HG03354 (cell line): ENCODE measurements at regions not wholly inside any gene's neighbourhood (a gene's known extent, or its start where the extent isn't known, plus 50 kb on each side); places are given as distances from the start of the nearest gene placed in this dataset.
"Not testable (repeated sequence)": the region's sequence is repeated elsewhere in the genome, so short reads cannot be mapped to it uniquely, and the experiment has no call there.

Experiments
- ATAC-seq: cut with Tn5 transposase; IDR thresholded peaks from one replicate; pipeline ENCODE4 v1.9.1; 2021; ENCODE audit warnings: mild to moderate bottlenecking; ENCODE audit not compliant: unreplicated experiment, poor library complexity, severe bottlenecking

DNA sequence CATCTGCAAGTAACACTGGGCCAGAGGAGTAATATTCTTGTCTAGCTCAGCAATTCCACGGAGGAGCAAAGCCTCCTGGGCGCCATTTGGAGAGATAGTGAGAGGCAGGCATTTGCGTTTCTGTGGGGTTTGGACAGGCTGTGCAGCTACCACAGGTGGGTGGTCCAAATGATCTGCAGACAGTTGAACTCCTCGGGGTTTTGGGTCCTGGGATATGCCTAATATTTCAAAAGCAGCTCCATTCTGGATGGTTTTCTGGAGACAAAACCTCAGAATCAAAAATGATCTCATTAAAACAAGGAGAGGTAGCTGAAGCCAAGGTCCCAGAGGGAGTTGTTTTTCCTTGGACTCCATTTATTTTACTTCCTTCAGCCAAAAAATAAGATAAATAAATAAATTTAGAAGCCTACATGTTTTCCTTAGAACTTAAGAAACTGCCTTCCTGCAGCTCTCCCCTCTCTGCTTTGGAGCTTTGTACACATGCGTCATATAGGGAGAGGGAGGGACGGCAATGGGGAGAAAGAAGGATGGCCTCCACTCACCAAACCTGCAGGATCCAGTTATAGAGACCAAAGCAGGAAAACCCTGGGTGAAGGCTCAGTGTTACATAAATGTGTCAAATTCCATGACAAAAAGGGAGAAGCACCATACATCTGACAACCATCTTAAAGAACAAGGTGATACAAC lies 227.3 kb upstream of the DAAM1 start:
- no peak for ATAC-seq

DNA sequence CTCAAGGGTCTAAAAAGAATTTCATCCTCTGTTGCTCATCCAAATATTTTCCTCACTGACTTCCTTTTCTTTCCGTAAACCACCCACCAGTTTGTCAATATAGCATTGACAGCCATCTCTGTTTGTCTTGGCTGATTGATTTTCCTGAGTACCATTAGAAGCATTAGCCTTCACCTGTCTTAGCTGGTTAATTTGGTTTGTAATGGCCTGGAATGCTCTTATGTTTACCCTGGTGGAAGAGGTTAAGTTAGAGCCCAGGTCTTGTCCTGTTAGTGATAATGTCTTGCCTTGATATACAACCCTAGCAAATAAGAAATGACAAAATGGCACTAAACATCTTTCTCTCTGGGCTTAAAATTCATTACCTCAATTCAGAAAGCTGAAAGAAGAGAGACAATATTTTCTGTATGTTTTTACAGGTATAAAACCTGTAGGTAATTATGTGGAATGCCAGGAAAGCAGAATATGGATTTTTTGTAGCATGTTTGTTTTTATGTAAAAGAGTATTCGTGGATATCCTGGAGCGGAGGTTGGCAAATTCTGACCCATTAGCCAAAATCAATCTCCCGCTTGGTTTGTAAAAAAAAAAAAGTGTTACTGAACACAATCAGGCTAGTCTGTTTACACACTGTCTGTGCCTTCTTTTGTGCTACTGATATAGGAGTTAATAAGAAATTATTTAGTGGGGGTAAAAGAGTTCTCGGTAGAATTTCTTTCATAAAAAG lies 224.4 kb upstream of the DAAM1 start:
- ATAC-seq: no peak

GRCh38 chr14:58964598-58964928 lies 223.9 kb upstream of the DAAM1 start:
- no peak for ATAC-seq

GRCh38 chr14:58965601-58966000 lies 222.9 kb upstream of the DAAM1 start:
- ATAC-seq: no peak

DNA sequence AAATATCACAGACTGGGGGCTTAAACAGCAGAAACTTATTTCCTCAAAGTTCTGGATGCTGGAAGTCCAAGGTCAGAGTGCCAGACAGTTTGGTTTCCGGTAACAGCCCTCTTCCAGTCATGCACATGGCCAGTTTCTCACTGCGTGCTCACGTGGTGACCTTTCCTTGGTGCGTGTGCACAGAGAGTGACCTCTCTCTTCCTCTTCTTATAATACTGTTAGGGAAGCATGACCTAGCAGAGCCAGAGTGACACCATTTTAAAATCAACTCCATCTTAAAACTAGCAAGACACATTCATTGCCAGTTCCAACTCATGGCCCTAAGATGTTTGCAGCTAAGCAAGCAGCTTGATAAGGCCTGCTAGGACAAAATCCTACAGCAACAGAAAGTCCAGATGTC lies 221.5 kb upstream of the DAAM1 start:
- ATAC-seq: no peak

DNA sequence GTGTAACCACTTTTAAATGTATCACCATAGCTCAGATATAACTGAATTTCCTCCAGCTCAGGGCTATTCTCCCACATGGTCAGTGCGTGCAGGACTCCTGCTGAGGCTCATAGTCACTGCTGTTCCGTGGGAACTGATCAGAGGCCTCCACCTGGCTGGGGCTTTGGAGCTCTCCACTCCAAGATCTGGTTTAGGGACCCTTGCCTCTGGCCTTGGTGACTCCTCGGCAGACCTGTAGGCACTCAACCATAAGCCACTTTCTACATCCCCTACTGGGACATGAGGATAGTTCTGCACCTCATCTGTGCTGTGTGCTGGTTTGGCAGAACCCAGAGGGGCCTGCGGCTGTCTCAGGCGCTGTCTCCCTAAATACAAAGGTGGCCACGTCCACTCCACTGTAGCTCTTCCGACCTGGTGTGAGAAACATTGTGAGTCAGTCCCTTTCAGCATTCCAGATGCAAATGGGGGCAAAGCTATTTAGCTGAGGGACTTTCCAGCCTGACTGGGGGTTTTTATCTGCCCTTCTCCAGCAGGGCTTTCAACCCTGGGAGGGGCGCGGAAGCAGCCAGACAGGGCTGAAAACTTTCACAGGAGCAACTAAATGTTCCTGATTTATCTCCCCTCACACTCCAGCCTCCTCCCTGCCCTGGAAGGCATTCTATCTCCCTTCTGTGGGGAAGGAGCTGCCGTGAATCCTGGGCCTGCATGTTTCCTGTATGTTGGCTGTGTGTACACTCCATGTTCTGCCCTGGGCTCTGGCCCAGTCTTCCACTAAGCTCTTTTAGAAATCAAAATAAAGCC lies 218.3 kb upstream of the DAAM1 start:
- no peak for ATAC-seq

GRCh38 chr14:58972233-58973017 lies 216.0 kb upstream of the DAAM1 start:
- no peak for ATAC-seq

- ATAC-seq: no peak
Measured at GRCh38 chr14:58977366-58977765, 211.1 kb upstream of the DAAM1 start.

DNA sequence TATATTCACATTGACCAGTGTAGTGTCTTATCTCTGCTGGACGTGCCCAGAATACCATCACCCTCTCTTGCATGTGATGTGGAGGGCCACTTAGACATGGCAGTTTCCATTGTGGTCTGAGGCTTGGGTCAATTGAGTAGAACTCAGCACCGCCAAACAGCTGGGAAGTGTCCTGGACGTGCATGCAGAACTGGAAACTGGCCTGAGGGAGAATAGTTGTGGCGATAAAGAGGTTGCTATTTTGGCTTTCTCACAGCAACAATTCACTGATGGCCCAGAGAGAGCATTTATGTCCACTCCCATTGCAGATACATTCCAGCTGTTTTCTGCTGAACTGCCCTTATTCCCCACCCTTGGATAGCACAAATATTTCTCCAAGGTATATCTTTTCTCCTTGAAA lies 210.1 kb upstream of the DAAM1 start:
- no peak for ATAC-seq

DNA sequence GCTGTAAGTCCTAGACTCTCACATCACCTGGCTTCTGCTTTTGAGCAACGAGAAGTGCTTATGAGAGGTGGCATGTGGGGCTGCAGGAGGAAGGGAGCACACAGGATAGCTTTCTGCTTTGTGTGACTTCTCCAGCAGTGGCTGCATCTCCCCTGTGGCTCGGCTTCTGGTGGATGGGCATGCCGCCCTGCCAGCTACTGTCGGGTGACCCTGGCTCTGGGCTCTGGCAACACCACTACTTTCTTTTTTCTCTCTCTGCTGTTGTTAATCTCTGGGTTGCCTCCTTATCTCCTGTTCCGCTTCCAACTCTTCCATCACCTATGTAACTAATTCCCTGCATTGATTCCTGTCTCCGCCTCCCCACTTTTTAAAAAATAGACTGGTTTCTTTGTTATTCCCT lies 209.1 kb upstream of the DAAM1 start:
- no peak for ATAC-seq

GRCh38 chr14:58981840-58982239 lies 206.6 kb upstream of the DAAM1 start:
- ATAC-seq: no peak

- ATAC-seq: no peak
Measured at GRCh38 chr14:58985786-58986185, 202.7 kb upstream of the DAAM1 start.

DNA sequence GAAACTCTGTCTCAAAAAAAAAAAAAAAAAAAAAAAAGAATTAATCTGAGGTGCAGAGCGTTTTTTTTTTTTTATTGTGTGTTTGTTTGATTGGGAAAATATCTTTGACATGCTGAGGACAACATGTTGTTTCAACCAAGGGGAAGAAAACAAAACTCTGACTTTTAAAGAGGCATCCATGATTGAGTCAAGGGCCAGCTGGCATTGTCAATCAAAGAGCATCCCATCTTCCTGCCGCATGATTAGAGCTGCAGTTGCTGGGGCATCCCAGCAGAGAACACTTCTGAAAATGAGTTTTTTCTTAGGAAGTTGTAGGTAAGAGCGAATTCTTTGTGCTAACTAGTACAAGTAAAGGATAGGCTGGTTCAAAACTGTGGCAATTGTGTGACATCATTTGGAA lies 200.9 kb upstream of the DAAM1 start:
- ATAC-seq: no peak

DNA sequence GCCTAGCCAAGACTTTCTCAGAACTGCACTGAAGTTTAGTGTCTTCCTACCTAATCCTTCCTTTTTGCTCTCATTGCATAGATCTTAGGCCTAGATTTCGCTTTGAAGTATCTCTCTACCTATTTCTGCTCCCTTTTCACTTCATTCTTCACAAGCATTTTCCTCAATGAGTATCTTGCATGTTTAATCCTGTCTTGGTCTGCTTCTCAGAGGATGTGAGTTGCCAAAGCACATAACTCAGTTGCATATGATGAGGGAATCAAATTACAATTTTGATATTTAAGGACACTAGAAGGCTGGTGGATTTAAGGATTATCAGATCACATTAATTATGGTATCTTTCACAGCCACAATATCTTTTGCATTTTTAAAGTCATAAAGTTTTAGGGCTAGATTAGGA lies 195.5 kb upstream of the DAAM1 start:
- ATAC-seq: no peak

DNA sequence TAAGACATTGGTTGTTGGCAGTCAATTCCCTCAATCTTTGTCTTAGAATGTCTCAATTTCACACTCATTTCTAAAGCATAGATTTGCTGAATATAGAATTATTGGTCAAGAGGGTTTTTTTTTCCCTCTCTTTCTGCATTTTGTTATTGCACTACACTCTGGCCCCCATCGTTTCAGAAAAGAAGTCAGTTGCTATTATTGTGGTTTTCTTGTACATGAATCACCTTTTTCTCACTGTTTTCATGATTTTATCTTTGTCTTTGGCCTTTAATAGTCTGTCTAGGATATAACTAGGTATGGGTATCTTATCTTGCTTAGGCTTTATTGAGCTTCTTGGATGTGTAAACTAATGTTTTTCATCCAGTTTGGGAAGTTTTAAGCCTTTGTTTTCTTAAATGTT lies 194.3 kb upstream of the DAAM1 start:
- no peak for ATAC-seq

- ATAC-seq: no peak
Measured at GRCh38 chr14:59004012-59004411, 184.5 kb upstream of the DAAM1 start.

GRCh38 chr14:59006179-59006578 lies 182.3 kb upstream of the DAAM1 start:
- ATAC-seq: not testable (repeated sequence)

GRCh38 chr14:59009967-59010366 lies 178.5 kb upstream of the DAAM1 start:
- no peak for ATAC-seq

DNA sequence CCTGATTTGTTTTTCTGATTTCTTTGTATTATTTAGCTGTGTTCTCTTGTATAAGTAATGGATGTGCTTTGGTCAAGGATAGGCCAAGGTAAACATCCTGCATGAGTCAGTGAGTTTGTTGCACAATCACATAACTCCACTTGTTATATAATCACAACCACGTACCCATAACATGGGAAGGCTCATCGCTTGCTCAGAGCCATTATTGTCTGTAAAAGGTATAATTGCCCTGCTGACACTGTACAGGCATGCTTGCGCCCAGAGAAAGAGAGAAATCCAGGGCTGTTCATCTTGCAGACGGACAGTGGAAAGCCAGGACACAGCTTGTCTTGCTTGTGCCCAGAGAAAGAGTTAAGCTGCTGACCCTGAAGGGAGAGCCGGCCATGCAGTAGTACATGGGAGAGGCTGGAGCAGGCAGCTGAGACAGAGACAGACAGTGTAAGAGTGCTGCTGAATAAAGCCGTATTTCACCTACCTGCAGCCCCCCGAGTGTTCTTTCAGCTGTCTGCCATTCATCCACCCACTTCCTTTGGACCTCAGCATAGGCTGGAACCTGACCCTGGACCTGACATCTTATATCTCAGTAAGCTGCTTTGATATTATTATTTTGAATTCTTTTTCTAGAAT lies 174.7 kb upstream of the DAAM1 start:
- ATAC-seq: no peak

- no peak for ATAC-seq
Measured at GRCh38 chr14:59015482-59015881, 173.0 kb upstream of the DAAM1 start.
